Prostate gland (tissue), 2 donors: ENCODE measurements at regions not wholly inside any gene's neighbourhood (a gene's known extent, or its start where the extent isn't known, plus 50 kb on each side); places are given as distances from the start of the nearest gene placed in this dataset.

Experiments used
- POLR2A ChIP-seq: fragments of 450-650 bp; IDR thresholded peaks from one replicate; pipeline ENCODE4 v1.6.1; 2016; ENCODE audit warnings: antibody characterized with exemption, mild to moderate bottlenecking
- TF ChIP-seq, protein P1 (sequence below), 4 experiments: fragments of 200-600 bp in 2 of 4; fragments of 450-650 bp in 2 of 4; sonication (generic) in 2 of 4; IDR thresholded peaks; 1 replicate in 3 of 4; 2 replicates in 1 of 4; pipeline ENCODE4 v1.5.1; 2016 to 2019; ENCODE audit warnings: antibody characterized with exemption in 4 of 4, mild to moderate bottlenecking in 2 of 4, moderate library complexity in 2 of 4

- TF ChIP-seq, protein P1, sequence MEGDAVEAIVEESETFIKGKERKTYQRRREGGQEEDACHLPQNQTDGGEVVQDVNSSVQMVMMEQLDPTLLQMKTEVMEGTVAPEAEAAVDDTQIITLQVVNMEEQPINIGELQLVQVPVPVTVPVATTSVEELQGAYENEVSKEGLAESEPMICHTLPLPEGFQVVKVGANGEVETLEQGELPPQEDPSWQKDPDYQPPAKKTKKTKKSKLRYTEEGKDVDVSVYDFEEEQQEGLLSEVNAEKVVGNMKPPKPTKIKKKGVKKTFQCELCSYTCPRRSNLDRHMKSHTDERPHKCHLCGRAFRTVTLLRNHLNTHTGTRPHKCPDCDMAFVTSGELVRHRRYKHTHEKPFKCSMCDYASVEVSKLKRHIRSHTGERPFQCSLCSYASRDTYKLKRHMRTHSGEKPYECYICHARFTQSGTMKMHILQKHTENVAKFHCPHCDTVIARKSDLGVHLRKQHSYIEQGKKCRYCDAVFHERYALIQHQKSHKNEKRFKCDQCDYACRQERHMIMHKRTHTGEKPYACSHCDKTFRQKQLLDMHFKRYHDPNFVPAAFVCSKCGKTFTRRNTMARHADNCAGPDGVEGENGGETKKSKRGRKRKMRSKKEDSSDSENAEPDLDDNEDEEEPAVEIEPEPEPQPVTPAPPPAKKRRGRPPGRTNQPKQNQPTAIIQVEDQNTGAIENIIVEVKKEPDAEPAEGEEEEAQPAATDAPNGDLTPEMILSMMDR (IDR thresholded peaks at IDR 0.05), result no peak
- no peak for TF ChIP-seq POLR2A
Measured at GRCh38 chr11:96741068-96741467, 351.3 kb downstream of the JRKL start.
